A549 (cell line): ENCODE measurements at regions not wholly inside any gene's neighbourhood (a gene's known extent, or its start where the extent isn't known, plus 50 kb on each side); places are given as distances from the start of the nearest gene placed in this dataset.

Experiments used
- ATAC-seq, 2 experiments: fragments of 200-7000 bp in 1 of 2; fragments of >200 bp in 1 of 2; cut with Nextera tagmentation in 1 of 2; cut with Tn5 transposase in 1 of 2; 3 replicates each; pipeline versions ENCODE4 v1.8.0 to v1.9.1; 2018 to 2020; ENCODE audit warnings: mild to moderate bottlenecking in 1 of 2, moderate library complexity in 1 of 2
- CTCF ChIA-PET: fragments of 300-600 bp; sonication (Branson Sonifier 250); formaldehyde crosslinking; extraction: SDS; loops from one replicate; lab custom pipeline; 2021; ENCODE audit warnings: antibody characterized with exemption, inconsistent platforms; lab: Yijun Ruan, JAX
- POLR2A ChIA-PET: fragments of 350-600 bp; formaldehyde crosslinking; extraction: SDS; loops from one replicate; lab custom pipeline; 2021; ENCODE audit warnings: antibody characterized with exemption, inconsistent platforms; lab: Yijun Ruan, JAX
- DNase-seq, 2 experiments: peaks; one replicate each; pipeline versions ENCODE4 v3.0.0 to v3.0.0-alpha.2; 2011 to 2016; ENCODE audit warnings: low read depth in 1 of 2, low spot score in 1 of 2
- FAIRE-seq: peaks from 2 replicates; lab custom pipeline; 2011; peaks lifted over from hg19 to GRCh38; lab: Jason Lieb, UNC
- H3K27ac ChIP-seq, 2 experiments: fragments of >200 bp; sonication (Bioruptor Twin); formaldehyde crosslinking; 3 replicates each; pipeline ENCODE4 v1.5.1; 2016 to 2017
- H3K4me1 ChIP-seq: fragments of >200 bp; sonication (Bioruptor Twin); formaldehyde crosslinking; 3 replicates; pipeline ENCODE4 v1.6.1; 2016
- H3K4me2 ChIP-seq: fragments of >200 bp; sonication (Bioruptor Twin); formaldehyde crosslinking; 3 replicates; pipeline ENCODE4 v1.6.1; 2016
- H3K4me3 ChIP-seq: fragments of >200 bp; sonication (Bioruptor Twin); formaldehyde crosslinking; 3 replicates; pipeline ENCODE4 v1.5.1; 2016
- H3K9me3 ChIP-seq: fragments of >200 bp; sonication (Bioruptor Twin); formaldehyde crosslinking; 3 replicates; pipeline ENCODE4 v1.6.1; 2016
- ATOH8 ChIP-seq: fragments of 250-450 bp; sonication (Bioruptor Pico); IDR thresholded peaks from 2 replicates; pipeline ENCODE4 v1.5.0; 2020; ENCODE audit warnings: low read depth, mild to moderate bottlenecking, moderate library complexity
- CBX8 ChIP-seq: fragments of 200-600 bp; sonication (generic); IDR thresholded peaks from 2 replicates; pipeline ENCODE4 v1.6.1; 2016
- CHD2 ChIP-seq: fragments of 150-350 bp; IDR thresholded peaks from 2 replicates; pipeline ENCODE4 v1.6.1; 2014; ENCODE audit warnings: low read length; ENCODE audit not compliant: partially characterized antibody
- GATA3 ChIP-seq: IDR thresholded peaks from 2 replicates; pipeline ENCODE4 v1.6.1; 2012; ENCODE audit warnings: borderline replicate concordance
- HMGXB4 ChIP-seq: fragments of 250-450 bp; sonication (Bioruptor Pico); IDR thresholded peaks from 2 replicates; pipeline ENCODE4 v1.5.0; 2021; ENCODE audit warnings: mild to moderate bottlenecking, moderate library complexity, borderline replicate concordance
- HOXA7 ChIP-seq: fragments of 250-450 bp; sonication (Bioruptor Pico); IDR thresholded peaks from 2 replicates; pipeline ENCODE4 v1.5.0; 2020; ENCODE audit warnings: mild to moderate bottlenecking, moderate library complexity
- HOXB5 ChIP-seq: fragments of 250-450 bp; sonication (Bioruptor Pico); IDR thresholded peaks from 2 replicates; pipeline ENCODE4 v1.5.0; 2020; ENCODE audit warnings: mild to moderate bottlenecking, moderate library complexity
- KDM1A ChIP-seq: fragments of 200-600 bp; sonication (generic); IDR thresholded peaks from 2 replicates; pipeline ENCODE4 v1.6.1; 2016; ENCODE audit warnings: low read depth, mild to moderate bottlenecking
- MAFK ChIP-seq: fragments of 450-650 bp; IDR thresholded peaks from 2 replicates; pipeline ENCODE4 v1.6.1; 2014; ENCODE audit not compliant: partially characterized antibody
- NR3C1 ChIP-seq: fragments of >200 bp; sonication (Bioruptor Twin); formaldehyde crosslinking; IDR thresholded peaks from 3 replicates; pipeline ENCODE4 v1.6.1; 2017
- POLR2A ChIP-seq: IDR thresholded peaks from 2 replicates; pipeline ENCODE4 v1.6.1; 2012; ENCODE audit warnings: mild to moderate bottlenecking, low read length
- POLR2AphosphoS2 ChIP-seq: conservative IDR thresholded peaks from 2 replicates; pipeline ENCODE4 v1.6.1; 2012; ENCODE audit warnings: low read length, improper control_type of control experiment, inconsistent platforms
- RCOR1 ChIP-seq: fragments of 150-350 bp; IDR thresholded peaks from 2 replicates; pipeline ENCODE4 v1.6.1; 2014; ENCODE audit warnings: antibody characterized with exemption, low read length, low read depth
- RNF2 ChIP-seq: fragments of 200-600 bp; sonication (generic); IDR thresholded peaks from 2 replicates; pipeline ENCODE4 v1.6.1; 2016; ENCODE audit warnings: low read depth, mild to moderate bottlenecking, antibody characterized with exemption, moderate library complexity, borderline replicate concordance
- SREBF2 ChIP-seq: fragments of 450-650 bp; IDR thresholded peaks from 2 replicates; pipeline ENCODE4 v1.6.1; 2014; ENCODE audit warnings: mild to moderate bottlenecking, moderate library complexity
- TFCP2L1 ChIP-seq: fragments of 250-450 bp; sonication (Bioruptor Pico); IDR thresholded peaks from 2 replicates; pipeline ENCODE4 v1.5.0; 2021; ENCODE audit warnings: mild to moderate bottlenecking
- WGBS: methylation state at CpG from one replicate; pipeline ENCODE4 v1.1.6; 2017; ENCODE audit errors: missing lambda C conversion rate; 5-methylcytosine and 5-hydroxymethylcytosine counted together
- TF ChIP-seq, protein P1 (sequence below): fragments of >200 bp; sonication (Bioruptor Twin); formaldehyde crosslinking; IDR thresholded peaks from 2 replicates; pipeline ENCODE4 v1.6.1; 2016
- TF ChIP-seq, protein P2 (sequence below): IDR thresholded peaks from 2 replicates; pipeline ENCODE4 v1.6.1; 2012

DNA sequence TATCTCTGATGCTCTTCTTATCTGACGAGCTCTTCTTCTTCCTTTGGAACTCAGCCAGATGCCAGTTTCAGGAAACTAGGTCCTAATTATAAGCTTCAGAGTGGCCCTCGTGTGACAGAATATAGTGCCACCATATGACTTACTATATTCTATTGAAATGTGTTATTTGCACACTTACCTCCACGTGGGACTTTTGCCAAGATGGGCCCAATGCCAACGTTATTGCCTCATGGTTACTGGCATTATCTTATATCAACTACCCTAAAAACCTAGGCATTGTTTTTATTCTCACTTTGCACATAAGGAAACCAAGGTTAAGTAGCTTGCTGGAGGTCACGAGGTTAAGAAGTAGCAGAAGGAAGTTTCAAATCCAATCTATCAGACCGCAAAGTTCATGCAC, 71.3 kb upstream of the SLCO3A1 start:
- no peak overlapping the region for H3K27ac ChIP-seq
- no peaks in the 10 kb centered on the region for H3K4me1 ChIP-seq
- ChIA-PET CTCF (interaction anchor here (0.6 to 2.5 kb wide), 4 partner anchors 8 to 102 kb away, joined by 3 to 11 read pairs (median 3); no protein-coding TSS in a partner anchor), POLR2A (no interaction called here)
- DNase-seq (no peak), FAIRE-seq (no peak), ATAC-seq (no peak)
- H3K9me3 ChIP-seq = no peaks in the 10 kb centered on the region
- no peak overlapping the region for H3K4me3 ChIP-seq
- TF ChIP-seq CBX8 (no peak), RCOR1 (no peak), ATOH8 (no peak), HMGXB4 (CRISPR knock-in tag) (no peak), HOXB5 (CRISPR knock-in tag) (no peak)
- TF ChIP-seq, protein P1, sequence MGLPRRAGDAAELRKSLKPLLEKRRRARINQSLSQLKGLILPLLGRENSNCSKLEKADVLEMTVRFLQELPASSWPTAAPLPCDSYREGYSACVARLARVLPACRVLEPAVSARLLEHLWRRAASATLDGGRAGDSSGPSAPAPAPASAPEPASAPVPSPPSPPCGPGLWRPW = no peak
- 12% methylated on average over 6 of the region's 6 CpGs for WGBS
- no peak overlapping the region for H3K4me2 ChIP-seq

DNA sequence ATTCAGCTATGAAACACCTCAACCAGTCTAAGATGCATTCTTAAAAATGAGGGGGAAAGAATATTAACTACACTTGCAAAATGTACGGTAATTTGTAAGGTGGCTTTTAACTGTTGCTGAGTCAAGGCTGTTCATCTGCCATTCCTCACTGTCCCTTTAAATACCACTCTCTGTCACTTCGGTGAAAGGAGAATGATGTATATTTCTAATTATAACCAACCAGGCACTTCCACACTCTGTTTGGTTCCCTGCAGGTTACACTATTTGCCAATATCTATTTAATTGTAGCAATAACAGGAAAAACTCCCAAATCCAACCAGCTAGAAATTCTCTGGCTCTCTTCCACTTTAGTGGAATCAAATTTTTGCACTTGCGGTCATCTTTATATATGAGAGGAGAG, 70.5 kb upstream of the SLCO3A1 start:
- Histone ChIP-seq H3K27ac (no peak overlapping the region), H3K9me3 (no peaks in the 10 kb centered on the region), H3K4me3 (no peak overlapping the region), H3K4me1 (no peaks in the 10 kb centered on the region), H3K4me2 (no peak overlapping the region)
- ChIA-PET POLR2A (no interaction called here), CTCF (interaction anchor here (0.7 to 2.5 kb wide), 4 partner anchors 9 to 69 kb away, joined by 3 to 11 read pairs (median 4); no protein-coding TSS in a partner anchor)
- ATAC-seq (no peak), FAIRE-seq (no peak), DNase-seq (no peak)
- TF ChIP-seq POLR2A = no peak
- TF ChIP-seq CBX8 = no peak
- no peak for TF ChIP-seq TFCP2L1 (CRISPR knock-in tag)
- no peak for TF ChIP-seq MAFK
- TF ChIP-seq, protein P2, sequence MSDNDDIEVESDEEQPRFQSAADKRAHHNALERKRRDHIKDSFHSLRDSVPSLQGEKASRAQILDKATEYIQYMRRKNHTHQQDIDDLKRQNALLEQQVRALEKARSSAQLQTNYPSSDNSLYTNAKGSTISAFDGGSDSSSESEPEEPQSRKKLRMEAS = no peak
- no peak for TF ChIP-seq ATOH8
- no peak for TF ChIP-seq NR3C1
- TF ChIP-seq HOXB5 (CRISPR knock-in tag) = no peak
- no peak for TF ChIP-seq GATA3
- no peak for TF ChIP-seq KDM1A
- no peak for TF ChIP-seq CHD2
- WGBS = 63% methylated on average over 3 of the region's 3 CpGs

- H3K27ac ChIP-seq = no peak overlapping the region
- H3K9me3 ChIP-seq = no peaks in the 10 kb centered on the region
- no peak overlapping the region for H3K4me2 ChIP-seq
- FAIRE-seq (no peak), ATAC-seq (no peak), DNase-seq (no peak)
- H3K4me3 ChIP-seq = no peak overlapping the region
- ChIA-PET POLR2A (no interaction called here), CTCF (interaction anchor here (0.7 to 2.5 kb wide), 3 partner anchors 9 to 69 kb away, joined by 3 to 11 read pairs (median 4); no protein-coding TSS in a partner anchor)
- TF ChIP-seq SREBF2 (no peak), HOXA7 (no peak), RNF2 (no peak), HOXB5 (CRISPR knock-in tag) (no peak), HMGXB4 (CRISPR knock-in tag) (no peak), POLR2AphosphoS2 (no peak)
- TF ChIP-seq, protein P2 = no peak
- H3K4me1 ChIP-seq = no peaks in the 10 kb centered on the region
Observed at GRCh38 chr15:91783451-91783850, 70.1 kb upstream of the SLCO3A1 start.
